Neural progenitor cell (in vitro differentiated cells): ENCODE measurements at regions not wholly inside any gene's neighbourhood (a gene's known extent, or its start where the extent isn't known, plus 50 kb on each side); places are given as distances from the start of the nearest gene placed in this dataset.

Source experiments
- DNase-seq: peaks from one replicate; pipeline ENCODE4 v3.0.0-alpha.2; 2016; ENCODE audit warnings: low spot score
- H2AFZ ChIP-seq: fragments of 200-600 bp; sonication (generic); replicated peaks from 2 replicates; pipeline ENCODE4 v1.6.1; 2016; ENCODE audit warnings: antibody characterized with exemption
- H3F3A ChIP-seq: fragments of 200-600 bp; sonication (generic); 2 replicates; pipeline ENCODE4 v1.6.1; 2016; ENCODE audit warnings: antibody characterized with exemption, low read depth
- H3K27ac ChIP-seq: fragments of 200-600 bp; sonication (generic); 2 replicates; pipeline ENCODE4 v1.5.1; 2016; ENCODE audit warnings: mild to moderate bottlenecking
- H3K27me3 ChIP-seq: fragments of 200-600 bp; sonication (generic); 2 replicates; pipeline ENCODE4 v1.6.1; 2016; ENCODE audit warnings: mild to moderate bottlenecking, moderate library complexity
- H3K36me3 ChIP-seq: fragments of 200-600 bp; sonication (generic); 2 replicates; pipeline ENCODE4 v1.5.1; 2016
- H3K4me1 ChIP-seq: fragments of 200-600 bp; sonication (generic); 2 replicates; pipeline ENCODE4 v1.6.1; 2016; ENCODE audit warnings: mixed run types
- H3K4me2 ChIP-seq: fragments of 200-600 bp; sonication (generic); 2 replicates; pipeline ENCODE4 v1.6.1; 2016
- H3K4me3 ChIP-seq: fragments of 200-600 bp; sonication (generic); 2 replicates; pipeline ENCODE4 v1.5.1; 2016
- H3K79me2 ChIP-seq: fragments of 200-600 bp; sonication (generic); 2 replicates; pipeline ENCODE4 v1.6.1; 2016; ENCODE audit warnings: low read depth
- H3K9ac ChIP-seq: fragments of 200-600 bp; sonication (generic); 2 replicates; pipeline ENCODE4 v1.6.1; 2016
- H3K9me3 ChIP-seq: fragments of 200-600 bp; sonication (generic); 2 replicates; pipeline ENCODE4 v1.5.1; 2016; ENCODE audit warnings: low read depth
- H4K20me1 ChIP-seq: fragments of 200-600 bp; sonication (generic); 2 replicates; pipeline ENCODE4 v1.6.1; 2016; ENCODE audit warnings: low read depth
- H3K27ac Mint-ChIP-seq: 3 replicates; pipeline ENCODE4 v1.8.0; 2021; ENCODE audit warnings: mixed read lengths
- H3K27me3 Mint-ChIP-seq: 2 replicates; pipeline ENCODE4 v1.8.0; 2022; ENCODE audit warnings: low read depth, mild to moderate bottlenecking, inconsistent platforms, moderate library complexity, mixed read lengths; ENCODE audit not compliant: insufficient read depth
- H3K36me3 Mint-ChIP-seq: 3 replicates; pipeline ENCODE4 v1.8.0; 2021; ENCODE audit warnings: mixed read lengths
- H3K4me1 Mint-ChIP-seq: 3 replicates; pipeline ENCODE4 v1.8.0; 2021; ENCODE audit warnings: mixed read lengths
- H3K4me3 Mint-ChIP-seq: 3 replicates; pipeline ENCODE4 v1.8.0; 2021; ENCODE audit warnings: mild to moderate bottlenecking, moderate library complexity, mixed read lengths
- H3K9me3 Mint-ChIP-seq: 3 replicates; pipeline ENCODE4 v1.8.0; 2020; ENCODE audit warnings: mixed read lengths
- CTCF ChIP-seq: fragments of 200-600 bp; sonication (generic); IDR thresholded peaks from 2 replicates; pipeline ENCODE4 v1.5.1; 2017; ENCODE audit warnings: antibody characterized with exemption, mild to moderate bottlenecking
- EZH2 ChIP-seq: fragments of 200-600 bp; sonication (generic); IDR thresholded peaks from 2 replicates; pipeline ENCODE4 v1.6.1; 2017; ENCODE audit warnings: antibody characterized with exemption, mild to moderate bottlenecking, moderate library complexity
- EZH2phosphoT487 ChIP-seq: fragments of 200-600 bp; sonication (generic); IDR thresholded peaks from 2 replicates; pipeline ENCODE4 v1.6.1; 2017; ENCODE audit warnings: antibody characterized with exemption

GRCh38 chr11:112715056-112715455, 246.2 kb upstream of the NCAM1 start:
- Histone ChIP-seq H3K27ac (no peak overlapping the region), H3K27me3 (no peaks in the 10 kb centered on the region), H4K20me1 (no peaks in the 10 kb centered on the region), H3K9ac (no peak overlapping the region), H3F3A (no peaks in the 10 kb centered on the region), H3K9me3 (no peaks in the 10 kb centered on the region), H3K4me1 (no peaks in the 10 kb centered on the region), H2AFZ (no peak overlapping the region), H3K36me3 (no peaks in the 10 kb centered on the region), H3K4me3 (no peak overlapping the region), H3K4me2 (no peak overlapping the region), H3K79me2 (no peaks in the 10 kb centered on the region)
- H3K4me1 Mint-ChIP-seq: no peaks in the 10 kb centered on the region
- no peaks in the 10 kb centered on the region for H3K36me3 Mint-ChIP-seq
- H3K27ac Mint-ChIP-seq: no peak overlapping the region
- DNase-seq: no peak
- peaks cover 2% of the 10 kb centered on the region for H3K9me3 Mint-ChIP-seq
- H3K4me3 Mint-ChIP-seq: no peak overlapping the region
- H3K27me3 Mint-ChIP-seq: no peaks in the 10 kb centered on the region
- TF ChIP-seq EZH2phosphoT487: no peak
- no peak for TF ChIP-seq EZH2
- TF ChIP-seq CTCF: no peak

GRCh38 chr11:112718483-112718882, 242.7 kb upstream of the NCAM1 start:
- Mint-ChIP-seq H3K9me3 (peaks cover 2% of the 10 kb centered on the region), H3K4me3 (no peak overlapping the region), H3K36me3 (no peaks in the 10 kb centered on the region), H3K4me1 (no peaks in the 10 kb centered on the region), H3K27me3 (no peaks in the 10 kb centered on the region), H3K27ac (no peak overlapping the region)
- Histone ChIP-seq H4K20me1 (no peaks in the 10 kb centered on the region), H3K4me2 (no peak overlapping the region), H3K27ac (no peak overlapping the region), H3K9me3 (no peaks in the 10 kb centered on the region), H3K79me2 (no peaks in the 10 kb centered on the region), H2AFZ (no peak overlapping the region), H3K27me3 (no peaks in the 10 kb centered on the region), H3K4me1 (no peaks in the 10 kb centered on the region), H3K9ac (no peak overlapping the region), H3K36me3 (no peaks in the 10 kb centered on the region), H3F3A (no peaks in the 10 kb centered on the region), H3K4me3 (no peak overlapping the region)
- no peak for DNase-seq
- no peak for TF ChIP-seq EZH2
- TF ChIP-seq CTCF: no peak
- TF ChIP-seq EZH2phosphoT487: no peak

- Histone ChIP-seq H3K9me3 (no peaks in the 10 kb centered on the region), H2AFZ (no peak overlapping the region), H3K79me2 (no peaks in the 10 kb centered on the region), H3K36me3 (no peaks in the 10 kb centered on the region), H3K4me1 (no peaks in the 10 kb centered on the region), H3K27ac (no peak overlapping the region), H3K4me2 (no peak overlapping the region), H3K27me3 (no peaks in the 10 kb centered on the region), H3F3A (no peaks in the 10 kb centered on the region), H3K4me3 (no peak overlapping the region), H3K9ac (no peak overlapping the region), H4K20me1 (no peaks in the 10 kb centered on the region)
- Mint-ChIP-seq H3K36me3 (no peaks in the 10 kb centered on the region), H3K4me1 (peaks cover 5% of the 10 kb centered on the region), H3K9me3 (peaks cover 2% of the 10 kb centered on the region), H3K4me3 (no peak overlapping the region), H3K27me3 (no peaks in the 10 kb centered on the region), H3K27ac (no peak overlapping the region)
- TF ChIP-seq EZH2phosphoT487: no peak
- no peak for TF ChIP-seq CTCF
- no peak for TF ChIP-seq EZH2
- DNase-seq: no peak
Measured at GRCh38 chr11:112719736-112720525, 241.3 kb upstream of the NCAM1 start.
